HG02610 (cell line): ENCODE measurements at regions not wholly inside any gene's neighbourhood (a gene's known extent, or its start where the extent isn't known, plus 50 kb on each side); places are given as distances from the start of the nearest gene placed in this dataset.
"Not testable (repeated sequence)": the region's sequence is repeated elsewhere in the genome, so short reads cannot be mapped to it uniquely, and the experiment has no call there.

Experiments
- ATAC-seq: cut with Tn5 transposase; IDR thresholded peaks from one replicate; pipeline ENCODE4 v1.9.1; 2021; ENCODE audit warnings: mild to moderate bottlenecking, moderate library complexity; ENCODE audit not compliant: unreplicated experiment

- no peak for ATAC-seq
Observed at GRCh38 chr6:40160826-40161225, 226.6 kb upstream of the MOCS1 start.

GRCh38 chr6:40159865-40160264 lies 225.6 kb upstream of the MOCS1 start:
- no peak for ATAC-seq

GRCh38 chr6:40152701-40153436 lies 218.6 kb upstream of the MOCS1 start:
- no peak for ATAC-seq

- ATAC-seq, result no peak
Observed at GRCh38 chr6:40152196-40152595, 217.9 kb upstream of the MOCS1 start.

- peak; percentile 96 for ATAC-seq
Observed at GRCh38 chr6:40148882-40149573, 214.8 kb upstream of the MOCS1 start.

GRCh38 chr6:40146902-40147301 lies 212.6 kb upstream of the MOCS1 start:
- ATAC-seq, result no peak

GRCh38 chr6:40139447-40139846 lies 205.2 kb upstream of the MOCS1 start:
- ATAC-seq, result no peak

- ATAC-seq, result no peak
Observed at GRCh38 chr6:40138273-40138720, 204.0 kb upstream of the MOCS1 start.

GRCh38 chr6:40135491-40136072 lies 201.3 kb upstream of the MOCS1 start:
- ATAC-seq, result no peak

- ATAC-seq, result not testable (repeated sequence)
Observed at GRCh38 chr6:40133981-40134380, 199.7 kb upstream of the MOCS1 start.

GRCh38 chr6:40131675-40132074 lies 197.4 kb upstream of the MOCS1 start:
- no peak for ATAC-seq

- ATAC-seq, result no peak
Observed at GRCh38 chr6:40128127-40128526, 193.9 kb upstream of the MOCS1 start.

GRCh38 chr6:40125680-40126394 lies 191.6 kb upstream of the MOCS1 start:
- no peak for ATAC-seq

GRCh38 chr6:40124924-40125323 lies 190.7 kb upstream of the MOCS1 start:
- ATAC-seq, result no peak

GRCh38 chr6:40116832-40117231 lies 182.6 kb upstream of the MOCS1 start:
- no peak for ATAC-seq

- ATAC-seq, result no peak
Observed at GRCh38 chr6:40112350-40112749, 178.1 kb upstream of the MOCS1 start.

GRCh38 chr6:40108736-40109135 lies 174.5 kb upstream of the MOCS1 start:
- no peak for ATAC-seq

- no peak for ATAC-seq
Observed at GRCh38 chr6:40106840-40107239, 172.6 kb upstream of the MOCS1 start.

- ATAC-seq, result no peak
Observed at GRCh38 chr6:40098774-40099173, 164.5 kb upstream of the MOCS1 start.

- ATAC-seq, result no peak
Observed at GRCh38 chr6:40097590-40097989, 163.3 kb upstream of the MOCS1 start.

- no peak for ATAC-seq
Observed at GRCh38 chr6:40083141-40083920, 149.1 kb upstream of the MOCS1 start.
